Keratinocyte (primary cell): ENCODE measurements at regions not wholly inside any gene's neighbourhood (a gene's known extent, or its start where the extent isn't known, plus 50 kb on each side); places are given as distances from the start of the nearest gene placed in this dataset.
"Not testable (repeated sequence)": the region's sequence is repeated elsewhere in the genome, so short reads cannot be mapped to it uniquely, and the experiment has no call there.

Source experiments
- DNase-seq: peaks from one replicate; pipeline ENCODE4 v3.0.0-alpha.2; 2011; ENCODE audit warnings: low read depth, missing footprints, low spot score
- FAIRE-seq: peaks from 2 replicates; lab custom pipeline; 2011; peaks lifted over from hg19 to GRCh38; lab: Jason Lieb, UNC
- H2AFZ ChIP-seq: 2 replicates; pipeline ENCODE4 v1.6.0; 2012; ENCODE audit warnings: low read length, control low read depth, inconsistent platforms; ENCODE audit not compliant: control insufficient read depth
- H3K27ac ChIP-seq: 2 replicates; pipeline ENCODE4 v1.5.1; 2011; ENCODE audit warnings: low read length; ENCODE audit not compliant: control insufficient read depth, insufficient read depth
- H3K27me3 ChIP-seq: 3 replicates; pipeline ENCODE4 v1.6.0; 2011; ENCODE audit warnings: low read length; ENCODE audit not compliant: control insufficient read depth, insufficient read depth; ENCODE audit errors: extremely low read depth
- H3K36me3 ChIP-seq, 2 experiments: 2 replicates in 1 of 2; 3 replicates in 1 of 2; pipeline ENCODE4 v1.5.1; 2011; ENCODE audit warnings: low read length in 2 of 2, mild to moderate bottlenecking in 1 of 2; ENCODE audit not compliant: control insufficient read depth in 2 of 2, insufficient read depth in 2 of 2; ENCODE audit errors: extremely low read depth in 1 of 2
- H3K4me1 ChIP-seq: 3 replicates; pipeline ENCODE4 v1.5.1; 2011; ENCODE audit warnings: low read length; ENCODE audit not compliant: control insufficient read depth, insufficient read depth; ENCODE audit errors: extremely low read depth
- H3K4me2 ChIP-seq: 3 replicates; pipeline ENCODE4 v1.6.0; 2011; ENCODE audit warnings: low read depth, low read length; ENCODE audit not compliant: control insufficient read depth, insufficient read depth; ENCODE audit errors: extremely low read depth
- H3K4me3 ChIP-seq, 3 experiments: fragments of 200-600 bp in 1 of 3; sonication (generic) in 1 of 3; 2 replicates in 2 of 3; 3 replicates in 1 of 3; pipeline ENCODE4 v1.5.1; 2011 to 2016; ENCODE audit warnings: low read length in 3 of 3, mild to moderate bottlenecking in 3 of 3, control low read depth in 2 of 3, inconsistent platforms in 1 of 3, low read depth in 1 of 3, mixed read lengths in 1 of 3, mixed run types in 1 of 3, moderate library complexity in 1 of 3; ENCODE audit not compliant: control insufficient read depth in 2 of 3, insufficient read depth in 2 of 3; ENCODE audit errors: extremely low read depth in 1 of 3
- H3K79me2 ChIP-seq: 2 replicates; pipeline ENCODE4 v1.6.0; 2012; ENCODE audit warnings: low read length; ENCODE audit not compliant: control insufficient read depth, insufficient read depth
- H3K9ac ChIP-seq: 3 replicates; pipeline ENCODE4 v1.6.0; 2011; ENCODE audit warnings: low read length; ENCODE audit not compliant: control insufficient read depth, insufficient read depth; ENCODE audit errors: extremely low read depth
- H3K9me1 ChIP-seq: 3 replicates; pipeline ENCODE4 v1.6.0; 2011; ENCODE audit warnings: low read length; ENCODE audit not compliant: control insufficient read depth, insufficient read depth; ENCODE audit errors: extremely low read depth
- H3K9me3 ChIP-seq: 2 replicates; pipeline ENCODE4 v1.5.1; 2012; ENCODE audit warnings: low read depth, low read length; ENCODE audit not compliant: control insufficient read depth
- H4K20me1 ChIP-seq: 3 replicates; pipeline ENCODE4 v1.6.0; 2011; ENCODE audit warnings: low read length; ENCODE audit not compliant: control insufficient read depth, insufficient read depth; ENCODE audit errors: extremely low read depth
- CTCF ChIP-seq, 3 experiments: IDR thresholded peaks in 1 of 3; conservative IDR thresholded peaks in 1 of 3; optimal IDR thresholded peaks in 1 of 3; 2 replicates in 2 of 3; 3 replicates in 1 of 3; pipeline versions ENCODE3 to v1.5.1; 2011; ENCODE audit warnings: low read length in 3 of 3, mild to moderate bottlenecking in 3 of 3, moderate library complexity in 2 of 3, control low read depth in 1 of 3, inconsistent platforms in 1 of 3; ENCODE audit not compliant: insufficient read depth in 2 of 3; ENCODE audit errors: extremely low read depth in 1 of 3
- EZH2 ChIP-seq: IDR thresholded peaks from one replicate; pipeline ENCODE4 v1.6.1; 2012; ENCODE audit warnings: inconsistent platforms, mild to moderate bottlenecking, low read length, moderate library complexity
- dilution Hi-C: fragments of 300-500 bp; cut with MboI; formaldehyde crosslinking; loops from one replicate; pipeline ENCODE4 v1.7.0; 2020; ENCODE audit warnings: low sequenced_read_pairs; ENCODE audit not compliant: extremely low pct_ligation_motif_present

GRCh38 chr9:104997536-104997935, 69.6 kb upstream of the ABCA1 start:
- no peaks in the 10 kb centered on the region for H3K27me3 ChIP-seq
- TF ChIP-seq CTCF (optimal IDR thresholded peaks at IDR 0.05 in 1 of 3, IDR thresholded peaks at IDR 0.05 in 1 of 3, conservative IDR thresholded peaks at IDR 0.05 in 1 of 3; ENCODE audit: extremely low read depth in 1 of 3, insufficient read depth in 2 of 3, low read length in 3 of 3): no peak
- TF ChIP-seq EZH2: no peak
- no peak overlapping the region for H3K27ac ChIP-seq
- H3K4me1 ChIP-seq: no peaks in the 10 kb centered on the region
- FAIRE-seq (no peak), DNase-seq (no peak)
- H3K36me3 ChIP-seq: no peaks in the 10 kb centered on the region
- H3K4me3 ChIP-seq: no peak overlapping the region
- dilution Hi-C loops: no loop called here
- H4K20me1 ChIP-seq: no peaks in the 10 kb centered on the region
- no peak overlapping the region for H3K4me2 ChIP-seq
- no peaks in the 10 kb centered on the region for H3K9me1 ChIP-seq
- no peak overlapping the region for H2AFZ ChIP-seq
- no peak overlapping the region for H3K9ac ChIP-seq
- no peaks in the 10 kb centered on the region for H3K9me3 ChIP-seq
- H3K79me2 ChIP-seq: no peaks in the 10 kb centered on the region

DNA sequence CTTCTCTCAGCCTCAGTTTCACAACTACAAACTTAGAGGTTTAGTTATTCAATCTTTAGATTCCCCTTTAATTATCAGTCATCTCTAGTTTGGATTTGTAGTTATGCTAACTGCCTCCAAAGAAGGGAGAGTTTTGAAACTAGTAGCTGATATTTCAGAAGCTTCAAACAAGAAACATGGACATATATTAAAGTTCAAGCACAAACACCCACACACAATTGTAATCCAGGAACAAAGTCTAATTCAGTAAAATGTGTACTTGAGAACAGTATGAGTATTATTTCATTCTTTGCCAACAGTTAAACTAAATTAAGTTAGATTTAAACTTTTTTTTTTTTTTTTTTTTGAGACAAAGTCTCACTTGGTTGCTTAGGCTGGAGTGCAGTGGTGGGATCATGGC, 71.2 kb upstream of the ABCA1 start:
- H4K20me1 ChIP-seq: no peaks in the 10 kb centered on the region
- FAIRE-seq (no peak), DNase-seq (no peak)
- no peaks in the 10 kb centered on the region for H3K27me3 ChIP-seq
- H3K9ac ChIP-seq: no peak overlapping the region
- H2AFZ ChIP-seq: no peak overlapping the region
- peaks cover 6% of the 10 kb centered on the region for H3K4me1 ChIP-seq
- H3K27ac ChIP-seq: no peak overlapping the region
- H3K9me3 ChIP-seq: no peaks in the 10 kb centered on the region
- H3K36me3 ChIP-seq: no peaks in the 10 kb centered on the region
- no peak for TF ChIP-seq CTCF (optimal IDR thresholded peaks at IDR 0.05 in 1 of 3, IDR thresholded peaks at IDR 0.05 in 1 of 3, conservative IDR thresholded peaks at IDR 0.05 in 1 of 3; ENCODE audit: extremely low read depth in 1 of 3, insufficient read depth in 2 of 3, low read length in 3 of 3)
- no peak for TF ChIP-seq EZH2
- H3K4me3 ChIP-seq: no peak overlapping the region
- dilution Hi-C loops: no loop called here
- no peak overlapping the region for H3K4me2 ChIP-seq
- H3K79me2 ChIP-seq: no peaks in the 10 kb centered on the region
- H3K9me1 ChIP-seq: no peaks in the 10 kb centered on the region

DNA sequence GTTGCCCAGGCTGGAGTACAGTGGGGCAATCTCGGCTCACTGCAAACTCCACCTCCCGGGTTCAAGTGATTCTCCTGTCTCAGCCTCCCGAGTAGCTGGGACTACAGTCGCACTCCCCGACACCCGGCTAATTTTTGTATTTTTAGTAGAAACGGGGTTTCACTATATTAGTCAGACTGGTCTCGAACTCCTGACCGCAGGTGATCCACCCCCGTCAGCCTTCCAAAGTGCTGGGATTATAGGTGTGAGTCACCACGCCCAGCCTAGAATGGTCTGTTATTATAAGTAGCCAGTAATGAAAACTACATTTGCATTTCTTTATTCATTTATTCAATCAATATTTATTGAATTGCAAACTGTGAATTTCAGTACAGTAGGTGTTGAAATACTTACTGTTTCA, 72.6 kb upstream of the ABCA1 start:
- dilution Hi-C loops: not testable (repeated sequence)

More for the DNA sequence above, 72.6 kb upstream of the ABCA1 start:
- H3K27me3 ChIP-seq, H3K4me1 ChIP-seq, H3K4me3 ChIP-seq, H2AFZ ChIP-seq, H3K79me2 ChIP-seq, H3K9me3 ChIP-seq, H3K4me2 ChIP-seq, DNase-seq, FAIRE-seq, H3K27ac ChIP-seq, H3K36me3 ChIP-seq, H4K20me1 ChIP-seq, H3K9me1 ChIP-seq, H3K9ac ChIP-seq: not testable (repeated sequence)
